ENCODE measurements at regions not wholly inside any gene's neighbourhood (a gene's known extent, or its start where the extent isn't known, plus 50 kb on each side); places are given as distances from the start of the nearest gene placed in this dataset.

- Histone ChIP-seq H3K27ac (no peak overlapping the region), H3K9me3 (no peaks in the 10 kb centered on the region), H3K27me3 (no peaks in the 10 kb centered on the region), H3K4me3 (no peak overlapping the region), H3K36me3 (no peaks in the 10 kb centered on the region), H3K4me1 (no peaks in the 10 kb centered on the region)
- intact Hi-C loops (cut with DNase I), result no loop called here
- DNase-seq, result no peak
- no peak for TF ChIP-seq CTCF (IDR thresholded peaks at IDR 0.05)
- ATAC-seq, result no peak
Observed at GRCh38 chr9:8255850-8256249, 456.3 kb upstream of the DMAC1 start.

- ATAC-seq, result no peak
- 75 to 80% methylated on average over 4 of the region's 4 CpGs for WGBS, 2 donors
- Histone ChIP-seq H3K36me3 (no peaks in the 10 kb centered on the region), H3K4me1 (no peaks in the 10 kb centered on the region), H3K27me3 (no peaks in the 10 kb centered on the region), H3K27ac (no peak overlapping the region), H3K9me3 (no peaks in the 10 kb centered on the region), H3K4me3 (no peak overlapping the region)
- intact Hi-C loops (cut with DNase I), result no loop called here
- DNase-seq, result no peak
- no peak for TF ChIP-seq CTCF (IDR thresholded peaks at IDR 0.05)
Observed at GRCh38 chr9:8254541-8254940, 455.0 kb upstream of the DMAC1 start.

- Histone ChIP-seq H3K27ac (no peak overlapping the region), H3K27me3 (no peaks in the 10 kb centered on the region), H3K4me1 (no peaks in the 10 kb centered on the region), H3K9me3 (no peaks in the 10 kb centered on the region), H3K36me3 (no peaks in the 10 kb centered on the region), H3K4me3 (no peak overlapping the region)
- intact Hi-C loops (cut with DNase I), result no loop called here
- WGBS, 2 donors, result 84 to 85% methylated on average over 4 of the region's 4 CpGs
- DNase-seq (no peak), ATAC-seq (no peak)
- TF ChIP-seq CTCF (IDR thresholded peaks at IDR 0.05), result no peak
Observed at GRCh38 chr9:8252445-8252844, 452.9 kb upstream of the DMAC1 start.

- Histone ChIP-seq H3K36me3 (no peaks in the 10 kb centered on the region), H3K9me3 (no peaks in the 10 kb centered on the region), H3K4me1 (no peaks in the 10 kb centered on the region), H3K27ac (no peak overlapping the region), H3K27me3 (no peaks in the 10 kb centered on the region), H3K4me3 (no peak overlapping the region)
- intact Hi-C loops (cut with DNase I), result no loop called here
- no peak for TF ChIP-seq CTCF (IDR thresholded peaks at IDR 0.05)
- ATAC-seq, result no peak
- no peak for DNase-seq
Observed at GRCh38 chr9:8251566-8251965, 452.0 kb upstream of the DMAC1 start.
